Breast epithelium (tissue), 3 donors: ENCODE measurements at regions not wholly inside any gene's neighbourhood (a gene's known extent, or its start where the extent isn't known, plus 50 kb on each side); places are given as distances from the start of the nearest gene placed in this dataset.

Experiments
- POLR2A ChIP-seq: fragments of 450-650 bp; IDR thresholded peaks from one replicate; pipeline ENCODE4 v1.6.1; 2016; ENCODE audit warnings: antibody characterized with exemption, mild to moderate bottlenecking, moderate library complexity
- POLR2AphosphoS5 ChIP-seq, 3 donors: sonication (generic); formaldehyde crosslinking; IDR thresholded peaks; one replicate each; pipeline ENCODE4 v1.6.1; 2017; ENCODE audit warnings: antibody characterized with exemption in 3 of 3
- TF ChIP-seq, protein P1 (sequence below), 3 donors: fragments of 450-650 bp; IDR thresholded peaks; one replicate each; pipeline ENCODE4 v1.5.1; 2016 to 2017; ENCODE audit warnings: antibody characterized with exemption in 3 of 3, mild to moderate bottlenecking in 3 of 3, moderate library complexity in 3 of 3

DNA sequence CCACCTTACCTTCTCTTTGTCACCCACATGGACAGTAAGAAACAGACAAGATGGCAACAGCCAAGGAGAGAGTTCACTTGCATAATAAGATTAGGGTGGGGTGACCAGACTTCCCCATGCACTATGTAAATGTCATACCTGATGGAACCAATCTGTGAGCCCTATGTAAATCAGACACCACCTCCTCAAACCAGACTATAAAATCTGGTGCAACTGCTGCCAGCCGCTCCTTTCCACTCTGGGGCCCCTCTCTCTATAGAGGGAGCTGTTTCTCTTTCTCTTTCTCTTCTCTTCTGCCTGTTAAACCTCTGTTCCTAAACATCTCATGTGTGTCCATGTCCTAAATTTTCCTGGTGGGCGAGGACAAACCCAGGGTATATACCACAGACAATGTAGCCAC lies 405.5 kb upstream of the CNTN4 start:
- TF ChIP-seq, protein P1, sequence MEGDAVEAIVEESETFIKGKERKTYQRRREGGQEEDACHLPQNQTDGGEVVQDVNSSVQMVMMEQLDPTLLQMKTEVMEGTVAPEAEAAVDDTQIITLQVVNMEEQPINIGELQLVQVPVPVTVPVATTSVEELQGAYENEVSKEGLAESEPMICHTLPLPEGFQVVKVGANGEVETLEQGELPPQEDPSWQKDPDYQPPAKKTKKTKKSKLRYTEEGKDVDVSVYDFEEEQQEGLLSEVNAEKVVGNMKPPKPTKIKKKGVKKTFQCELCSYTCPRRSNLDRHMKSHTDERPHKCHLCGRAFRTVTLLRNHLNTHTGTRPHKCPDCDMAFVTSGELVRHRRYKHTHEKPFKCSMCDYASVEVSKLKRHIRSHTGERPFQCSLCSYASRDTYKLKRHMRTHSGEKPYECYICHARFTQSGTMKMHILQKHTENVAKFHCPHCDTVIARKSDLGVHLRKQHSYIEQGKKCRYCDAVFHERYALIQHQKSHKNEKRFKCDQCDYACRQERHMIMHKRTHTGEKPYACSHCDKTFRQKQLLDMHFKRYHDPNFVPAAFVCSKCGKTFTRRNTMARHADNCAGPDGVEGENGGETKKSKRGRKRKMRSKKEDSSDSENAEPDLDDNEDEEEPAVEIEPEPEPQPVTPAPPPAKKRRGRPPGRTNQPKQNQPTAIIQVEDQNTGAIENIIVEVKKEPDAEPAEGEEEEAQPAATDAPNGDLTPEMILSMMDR (IDR thresholded peaks at IDR 0.05) = no peak
- TF ChIP-seq POLR2A = no peak
- TF ChIP-seq POLR2AphosphoS5 (IDR thresholded peaks at IDR 0.05) = no peak
